IPS-NIHi7 (cell line): ENCODE measurements at regions not wholly inside any gene's neighbourhood (a gene's known extent, or its start where the extent isn't known, plus 50 kb on each side); places are given as distances from the start of the nearest gene placed in this dataset.
"Not testable (repeated sequence)": the region's sequence is repeated elsewhere in the genome, so short reads cannot be mapped to it uniquely, and the experiment has no call there.

Source experiments
- DNase-seq: peaks from one replicate; pipeline ENCODE4 v3.0.0; 2012; ENCODE audit warnings: mixed read lengths; ENCODE audit errors: extremely low spot score

- DNase-seq, result no peak
Observed at GRCh38 chr7:84941936-84942335, 244.9 kb downstream of the SEMA3D start.

- no peak for DNase-seq
Observed at GRCh38 chr7:84941291-84941690, 245.6 kb downstream of the SEMA3D start.

DNA sequence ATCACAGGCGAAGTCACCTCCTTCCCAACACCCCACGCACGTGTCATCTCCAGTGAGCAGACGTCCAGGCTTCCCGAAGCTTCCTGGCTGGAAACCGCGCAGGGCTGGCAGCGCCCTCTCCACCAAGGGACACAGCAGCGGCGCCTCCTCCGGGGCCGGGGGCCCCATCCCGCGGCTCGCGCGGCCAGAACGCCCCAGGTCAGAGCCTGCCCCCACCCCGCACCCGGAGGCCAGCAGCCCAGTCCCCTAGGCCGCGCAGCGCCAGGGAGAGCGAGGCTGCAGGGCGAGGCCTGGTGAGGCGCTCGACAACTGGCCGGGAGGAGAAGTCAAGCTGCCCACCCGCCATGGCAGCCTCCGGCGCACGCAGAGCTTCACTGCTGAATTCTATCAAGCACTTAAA is 247.0 kb downstream of the SEMA3D start:
- DNase-seq, result no peak

GRCh38 chr7:84939442-84939841 is 247.4 kb downstream of the SEMA3D start:
- DNase-seq, result no peak

DNA sequence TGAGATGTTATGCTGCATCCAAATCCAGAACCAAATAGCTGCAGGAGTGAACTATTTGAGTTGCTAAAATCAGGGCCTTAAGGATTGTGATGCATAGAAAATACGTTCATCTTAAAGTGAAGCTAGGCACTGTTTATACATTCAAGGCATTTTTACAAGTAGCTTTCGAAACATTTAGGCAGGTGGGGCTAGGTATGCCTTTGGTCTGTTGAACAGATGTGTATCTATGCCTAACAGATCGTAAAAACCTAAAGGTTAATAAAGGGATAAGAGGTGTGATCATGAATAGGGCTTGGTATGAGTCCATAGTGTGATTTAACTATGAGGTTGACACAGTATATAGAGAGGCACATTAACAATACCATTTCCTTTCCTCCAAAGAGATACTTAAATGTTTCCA is 262.5 kb downstream of the SEMA3D start:
- DNase-seq, result no peak

DNA sequence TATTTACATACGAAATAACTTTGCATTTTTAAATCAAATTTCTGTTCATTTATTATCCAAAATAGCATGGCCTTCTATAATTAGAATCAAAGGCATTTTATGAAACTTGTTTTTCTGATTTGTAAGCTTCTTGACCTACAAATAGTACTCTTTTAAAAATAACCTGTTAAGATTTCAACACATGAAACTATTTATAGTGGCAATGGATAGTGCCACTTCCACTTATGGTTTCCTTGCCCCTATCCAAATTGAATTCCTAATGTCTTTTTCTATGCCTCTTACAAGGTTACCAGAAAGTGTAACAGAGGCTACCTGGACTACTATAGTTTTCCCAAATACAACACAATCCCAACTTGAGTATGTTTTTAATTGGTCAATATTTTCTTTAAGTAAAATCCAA is 263.5 kb downstream of the SEMA3D start:
- no peak for DNase-seq

DNA sequence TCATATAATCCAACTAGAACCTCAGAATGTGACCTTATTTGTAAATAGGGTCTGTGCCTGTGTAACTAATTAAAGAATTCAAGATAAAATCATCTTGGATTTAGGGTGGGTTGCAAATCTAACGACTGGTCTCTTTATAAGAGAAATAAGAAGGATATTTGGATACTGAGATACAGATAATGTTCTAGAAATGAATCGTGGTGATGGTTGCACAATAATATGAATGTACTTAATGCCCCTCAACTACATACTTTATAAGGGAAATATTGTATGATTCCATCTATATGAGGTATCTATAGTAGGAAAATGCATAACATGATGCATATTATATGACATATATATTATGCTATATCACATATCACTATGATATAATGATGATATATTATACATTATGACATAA is 265.7 kb downstream of the SEMA3D start:
- DNase-seq, result no peak

DNA sequence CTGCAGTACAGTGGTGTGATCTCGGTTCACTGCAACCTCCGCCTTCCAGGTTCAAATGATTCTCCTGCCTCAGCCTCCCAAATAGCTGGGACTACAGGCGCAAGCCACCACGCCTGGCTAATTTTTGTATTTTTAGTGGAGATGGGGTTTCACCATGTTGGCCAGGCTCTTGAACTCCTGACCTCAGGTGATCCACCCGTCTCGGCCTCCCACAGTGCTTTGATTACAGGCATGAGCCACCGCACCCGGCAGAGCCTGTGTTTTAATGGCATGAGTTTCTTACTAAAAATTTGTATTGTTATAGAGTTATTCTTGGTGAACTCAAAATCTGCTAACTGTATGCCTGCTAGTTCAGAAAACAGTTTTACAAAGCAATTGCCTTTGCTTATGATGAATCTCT is 269.9 kb downstream of the SEMA3D start:
- DNase-seq, result not testable (repeated sequence)

- DNase-seq, result no peak
Observed at GRCh38 chr7:84916161-84916560, 270.7 kb downstream of the SEMA3D start.

- peak; percentile 32 for DNase-seq
Observed at GRCh38 chr7:84914598-84914997, 272.3 kb downstream of the SEMA3D start.

- DNase-seq, result no peak
Observed at GRCh38 chr7:84913731-84914130, 273.1 kb downstream of the SEMA3D start.

- no peak for DNase-seq
Observed at GRCh38 chr7:84912993-84913635, 273.7 kb downstream of the SEMA3D start.

- DNase-seq, result no peak
Observed at GRCh38 chr7:84912537-84912936, 274.3 kb downstream of the SEMA3D start.

DNA sequence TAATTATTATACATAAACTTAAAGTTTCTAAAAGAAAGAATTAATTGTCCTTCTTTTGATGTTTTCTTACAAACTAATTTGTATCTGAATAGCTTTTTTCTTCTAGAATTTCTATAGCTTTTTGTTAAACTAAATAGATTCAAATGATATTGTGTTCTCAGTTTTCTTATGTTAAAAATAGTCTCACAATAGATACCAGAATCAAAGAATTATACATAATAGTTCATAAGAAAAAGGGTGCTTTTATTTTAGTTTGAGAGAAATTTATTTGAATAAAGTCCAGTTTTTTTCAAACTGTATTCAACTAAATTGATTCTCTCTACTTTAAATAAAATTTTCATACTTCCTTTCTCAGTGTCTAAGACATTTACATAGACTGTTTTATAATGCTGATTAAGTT is 274.8 kb downstream of the SEMA3D start:
- no peak for DNase-seq

DNA sequence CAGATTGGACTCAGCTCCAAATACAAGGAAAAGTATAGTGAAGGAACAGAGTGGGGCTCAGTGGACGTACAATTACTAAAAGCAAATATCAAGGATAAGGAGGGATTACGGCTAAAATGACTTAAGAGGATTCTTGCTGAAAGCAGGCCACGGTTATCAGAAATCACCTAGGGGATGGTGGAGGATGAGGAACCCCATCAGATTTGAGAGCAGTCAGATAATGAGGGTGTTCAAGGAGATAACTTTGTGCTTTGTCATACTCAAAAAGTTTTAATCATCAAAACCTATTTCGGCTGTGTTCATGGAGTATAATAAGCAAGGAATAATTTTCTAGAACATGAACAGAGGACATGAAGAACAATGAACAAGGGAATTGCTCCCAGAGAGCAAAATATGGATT is 275.8 kb downstream of the SEMA3D start:
- DNase-seq, result no peak

GRCh38 chr7:84910322-84910721 is 276.5 kb downstream of the SEMA3D start:
- DNase-seq, result not testable (repeated sequence)

DNA sequence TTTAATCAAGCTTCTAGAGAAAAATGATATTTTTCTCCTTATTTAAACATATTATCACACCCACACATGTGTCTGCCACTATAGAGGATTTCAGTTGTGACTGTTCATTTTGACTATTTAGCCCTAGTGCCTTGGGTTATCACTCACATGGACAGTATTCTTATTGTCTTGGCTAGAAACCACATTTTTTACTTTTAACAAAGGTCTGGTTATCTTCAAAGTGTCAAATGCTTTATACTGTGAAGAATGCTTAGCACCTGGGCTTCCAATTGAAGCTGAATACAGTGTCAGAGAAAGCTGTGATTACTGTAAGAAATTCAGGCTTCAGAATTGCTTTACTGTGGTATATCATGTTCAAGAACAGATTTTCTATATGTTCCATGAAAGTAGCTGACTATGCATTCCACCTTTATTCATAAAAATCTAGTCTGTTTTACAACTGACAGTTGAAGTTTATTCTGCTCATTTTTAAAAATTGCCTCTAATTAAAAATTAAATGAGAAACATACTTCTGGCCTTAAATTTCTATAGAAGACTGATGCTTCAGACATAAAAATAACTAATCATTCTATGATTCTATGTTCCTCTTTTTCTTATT is 278.6 kb downstream of the SEMA3D start:
- no peak for DNase-seq

GRCh38 chr7:84906889-84907288 is 280.0 kb downstream of the SEMA3D start:
- no peak for DNase-seq

DNA sequence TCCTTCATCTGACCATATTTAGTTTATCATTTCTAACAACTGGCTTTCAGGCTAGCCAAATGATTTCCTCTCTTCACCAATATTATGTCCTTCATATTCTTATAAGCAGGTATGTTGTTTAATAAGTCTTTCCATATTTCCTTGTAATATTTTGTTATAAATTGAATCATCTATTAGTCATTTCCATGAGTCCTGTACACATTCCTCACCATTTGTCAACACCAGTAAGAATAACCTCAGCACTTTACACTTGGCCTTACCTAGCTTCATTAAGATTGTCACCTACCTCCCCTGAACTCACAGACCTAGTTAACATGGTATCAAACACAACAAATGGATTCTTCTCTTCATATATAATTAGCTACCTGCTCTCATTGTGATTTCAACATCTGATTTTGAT is 282.3 kb downstream of the SEMA3D start:
- no peak for DNase-seq

DNA sequence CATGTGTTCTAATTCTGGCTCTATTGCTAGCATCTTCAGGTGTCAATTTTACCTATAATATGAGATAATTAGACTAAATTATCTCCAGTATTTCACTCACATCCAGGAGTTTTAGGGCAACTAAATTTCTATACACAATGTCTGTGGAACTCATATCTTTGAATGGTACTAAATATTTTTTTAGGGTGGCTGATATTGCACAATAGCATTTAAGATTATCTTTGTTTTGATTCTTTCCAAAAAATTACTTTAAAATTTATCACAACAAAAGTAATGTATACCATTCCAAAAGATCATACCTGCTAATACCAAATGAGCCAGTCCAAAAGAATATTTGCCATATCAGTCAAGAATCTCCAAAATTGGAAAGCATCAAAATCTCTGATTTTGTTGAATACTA is 285.5 kb downstream of the SEMA3D start:
- DNase-seq, result no peak

DNA sequence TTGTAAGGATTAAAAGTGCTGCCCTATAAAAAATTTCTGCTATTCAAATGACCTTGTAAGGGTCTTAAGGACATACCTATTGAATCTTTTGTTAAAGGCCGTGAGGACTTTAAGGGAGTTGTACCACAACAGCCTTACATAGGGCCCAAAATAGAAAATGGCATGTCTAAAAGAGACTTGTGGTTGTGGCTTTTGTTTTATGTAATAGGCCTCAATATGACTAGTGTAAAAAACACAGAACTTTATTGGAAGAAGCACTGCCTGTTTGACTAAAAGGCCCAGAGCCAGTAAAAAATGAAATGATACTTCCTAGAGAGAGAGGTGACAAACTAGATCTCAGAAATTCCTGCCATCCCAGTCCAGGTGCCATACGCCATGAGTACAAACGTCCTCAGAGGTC is 286.6 kb downstream of the SEMA3D start:
- no peak for DNase-seq

DNA sequence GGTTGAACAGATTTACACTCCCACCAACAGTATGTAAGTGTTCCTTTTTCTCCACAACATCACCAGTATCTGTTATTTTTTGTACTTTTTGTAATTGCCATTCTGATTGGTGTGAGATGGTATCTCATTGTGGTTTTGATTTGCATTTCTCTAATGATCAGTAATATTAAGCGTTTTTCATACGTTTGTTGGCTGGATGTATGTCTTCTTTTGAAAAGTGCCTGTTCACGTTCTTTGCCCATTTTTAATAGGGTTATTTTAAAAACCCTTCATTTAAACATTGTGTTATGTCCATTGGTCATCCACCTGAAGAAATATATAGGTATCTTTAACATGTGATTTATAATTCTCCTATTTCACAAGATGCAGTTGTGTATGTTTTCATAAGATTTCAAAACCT is 291.3 kb downstream of the SEMA3D start:
- DNase-seq, result no peak

- DNase-seq, result not testable (repeated sequence)
Observed at GRCh38 chr7:84883570-84883969, 303.3 kb downstream of the SEMA3D start.
